Astrocyte of the spinal cord (primary cell): ENCODE measurements at regions not wholly inside any gene's neighbourhood (a gene's known extent, or its start where the extent isn't known, plus 50 kb on each side); places are given as distances from the start of the nearest gene placed in this dataset.

Experiments
- DNase-seq: peaks from one replicate; pipeline ENCODE4 v3.0.0; 2011; ENCODE audit warnings: low read depth, low spot score
- H3K4me3 ChIP-seq: 2 replicates; pipeline ENCODE4 v1.5.1; 2011; ENCODE audit warnings: low read depth, mild to moderate bottlenecking, low read length, moderate library complexity
- CTCF ChIP-seq: IDR thresholded peaks from 2 replicates; pipeline ENCODE4 v1.5.1; 2012; ENCODE audit warnings: low read depth, mild to moderate bottlenecking, low read length, inconsistent platforms
- in situ Hi-C: cut with HindIII; loops from 2 replicates; pipeline ENCODE4 v1.10.0; 2017; ENCODE audit warnings: low sequenced_read_pairs

GRCh38 chr1:94736073-94736472, 84.1 kb upstream of the SLC44A3 start:
- in situ Hi-C loops: no loop called here
- no peak for TF ChIP-seq CTCF
- H3K4me3 ChIP-seq: no peak overlapping the region
- DNase-seq: no peak

GRCh38 chr1:94734963-94735901, 84.9 kb upstream of the SLC44A3 start:
- no peak for TF ChIP-seq CTCF
- DNase-seq: peak; percentile 88
- no peak overlapping the region for H3K4me3 ChIP-seq
- in situ Hi-C loops: no loop called here

- in situ Hi-C loops: no loop called here
- no peak for DNase-seq
Observed at GRCh38 chr1:94731891-94732290, 88.3 kb upstream of the SLC44A3 start.

GRCh38 chr1:94730450-94730849, 89.7 kb upstream of the SLC44A3 start:
- no peak for DNase-seq
- TF ChIP-seq CTCF: no peak
- in situ Hi-C loops: no loop called here

More at GRCh38 chr1:94731891-94732290, 88.3 kb upstream of the SLC44A3 start:
- no peak for TF ChIP-seq CTCF
- H3K4me3 ChIP-seq: no peak overlapping the region

DNA sequence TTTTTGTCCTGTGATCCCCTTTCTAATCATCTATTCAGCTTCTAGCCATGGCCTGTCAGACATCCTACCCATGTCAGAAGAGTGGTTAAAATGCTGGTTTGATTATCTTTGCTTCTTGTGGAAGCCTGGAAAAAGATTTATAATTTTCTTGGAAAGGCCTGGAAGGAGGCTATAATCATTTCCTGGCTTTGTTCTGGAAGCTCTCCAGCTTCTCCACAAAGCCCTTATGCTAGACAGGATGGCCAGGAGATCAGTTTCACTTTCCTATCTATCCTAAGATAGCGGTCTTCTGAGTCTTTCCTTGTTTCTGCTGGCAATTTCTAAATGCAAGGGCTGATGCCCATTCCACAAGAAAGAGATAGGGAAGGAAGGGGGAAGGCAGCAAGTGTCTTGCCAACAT, 90.9 kb upstream of the SLC44A3 start:
- no peak overlapping the region for H3K4me3 ChIP-seq
- TF ChIP-seq CTCF: no peak
- in situ Hi-C loops: no loop called here
- peak; percentile 83 for DNase-seq

More at GRCh38 chr1:94730450-94730849, 89.7 kb upstream of the SLC44A3 start:
- no peak overlapping the region for H3K4me3 ChIP-seq

DNA sequence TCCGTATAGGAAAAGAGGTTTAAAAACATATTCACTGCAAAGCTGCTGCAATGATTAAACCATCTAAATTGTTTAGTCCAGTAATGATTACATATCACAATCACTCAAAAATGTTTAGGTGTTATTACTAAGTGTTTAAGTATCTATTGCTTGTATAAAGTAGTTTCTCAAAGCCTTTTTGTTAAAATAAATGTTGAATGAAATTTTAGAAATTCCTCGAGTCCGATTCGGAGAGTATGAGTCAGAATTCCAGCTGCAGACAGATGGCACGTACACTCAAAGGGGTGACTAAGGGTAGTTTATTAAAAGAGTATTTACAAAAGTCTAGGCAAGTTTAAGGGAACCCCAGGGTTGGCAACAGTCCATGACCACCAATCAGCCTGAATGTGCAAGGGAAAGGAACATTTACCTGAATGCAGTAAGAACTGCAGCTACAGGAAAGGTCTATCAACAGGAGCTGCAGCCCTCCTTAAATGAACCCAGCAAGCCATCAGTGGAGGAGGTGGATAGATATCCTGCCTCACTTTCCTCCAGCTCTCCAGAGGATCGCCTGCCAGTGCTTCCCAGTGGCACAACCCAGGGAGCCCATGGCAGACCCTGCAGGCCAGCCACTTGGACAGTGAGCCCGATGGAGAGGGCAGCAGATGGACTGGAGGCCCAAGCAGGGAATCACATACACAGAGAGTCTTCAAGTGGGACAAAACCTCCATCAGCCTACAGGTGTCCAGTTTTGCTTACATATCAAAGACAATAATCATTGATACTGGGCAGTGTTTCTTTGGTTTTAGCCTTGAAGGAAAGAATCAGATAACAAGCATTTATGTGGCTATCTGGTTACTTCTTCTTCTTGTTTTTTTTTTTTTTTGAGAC, 92.1 kb upstream of the SLC44A3 start:
- DNase-seq: peak; percentile 93

More for the DNA sequence above, 92.1 kb upstream of the SLC44A3 start:
- TF ChIP-seq CTCF: no peak
- in situ Hi-C loops: no loop called here
- no peak overlapping the region for H3K4me3 ChIP-seq
